ENCODE measurements at regions not wholly inside any gene's neighbourhood (a gene's known extent, or its start where the extent isn't known, plus 50 kb on each side); places are given as distances from the start of the nearest gene placed in this dataset.

- H3K4me3 ChIP-seq (ENCODE audit: low read depth, low read length) = no peak overlapping the region
Measured at GRCh38 chr1:106861110-106861509, 195.4 kb upstream of the PRMT6 start.

DNA sequence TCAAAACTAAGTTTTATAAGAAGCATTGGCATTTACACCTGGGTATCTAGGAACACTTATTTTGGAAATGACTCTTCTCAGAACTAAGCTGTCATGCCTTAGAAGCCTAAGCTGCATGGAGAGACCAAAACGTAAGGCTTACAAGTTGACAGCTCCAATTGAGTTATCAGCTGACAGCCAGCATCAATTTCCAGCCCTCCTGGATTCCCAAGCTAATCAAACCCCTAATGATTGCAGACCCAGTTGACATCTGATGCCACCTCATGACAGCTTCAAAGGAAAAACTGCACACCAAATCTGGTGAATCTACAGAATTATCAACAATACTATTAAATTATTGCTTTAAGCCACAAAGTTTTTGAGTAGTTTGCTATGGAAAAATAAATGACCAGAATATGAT lies 187.6 kb upstream of the PRMT6 start:
- no peak overlapping the region for H3K4me3 ChIP-seq (ENCODE audit: low read depth, low read length)
- TF ChIP-seq, protein P1, sequence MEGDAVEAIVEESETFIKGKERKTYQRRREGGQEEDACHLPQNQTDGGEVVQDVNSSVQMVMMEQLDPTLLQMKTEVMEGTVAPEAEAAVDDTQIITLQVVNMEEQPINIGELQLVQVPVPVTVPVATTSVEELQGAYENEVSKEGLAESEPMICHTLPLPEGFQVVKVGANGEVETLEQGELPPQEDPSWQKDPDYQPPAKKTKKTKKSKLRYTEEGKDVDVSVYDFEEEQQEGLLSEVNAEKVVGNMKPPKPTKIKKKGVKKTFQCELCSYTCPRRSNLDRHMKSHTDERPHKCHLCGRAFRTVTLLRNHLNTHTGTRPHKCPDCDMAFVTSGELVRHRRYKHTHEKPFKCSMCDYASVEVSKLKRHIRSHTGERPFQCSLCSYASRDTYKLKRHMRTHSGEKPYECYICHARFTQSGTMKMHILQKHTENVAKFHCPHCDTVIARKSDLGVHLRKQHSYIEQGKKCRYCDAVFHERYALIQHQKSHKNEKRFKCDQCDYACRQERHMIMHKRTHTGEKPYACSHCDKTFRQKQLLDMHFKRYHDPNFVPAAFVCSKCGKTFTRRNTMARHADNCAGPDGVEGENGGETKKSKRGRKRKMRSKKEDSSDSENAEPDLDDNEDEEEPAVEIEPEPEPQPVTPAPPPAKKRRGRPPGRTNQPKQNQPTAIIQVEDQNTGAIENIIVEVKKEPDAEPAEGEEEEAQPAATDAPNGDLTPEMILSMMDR (conservative IDR thresholded peaks at IDR 0.05; ENCODE audit: low read depth, low read length) = no peak
- DNase-seq (ENCODE audit: low read depth) = no peak

More at GRCh38 chr1:106861110-106861509, 195.4 kb upstream of the PRMT6 start:
- no peak for DNase-seq (ENCODE audit: low read depth)
- TF ChIP-seq, protein P1 (conservative IDR thresholded peaks at IDR 0.05; ENCODE audit: low read depth, low read length) = no peak

- no peak overlapping the region for H3K4me3 ChIP-seq (ENCODE audit: low read depth, low read length)
- DNase-seq (ENCODE audit: low read depth) = no peak
- TF ChIP-seq, protein P1 (conservative IDR thresholded peaks at IDR 0.05; ENCODE audit: low read depth, low read length) = no peak
Measured at GRCh38 chr1:106875622-106876021, 180.9 kb upstream of the PRMT6 start.

DNA sequence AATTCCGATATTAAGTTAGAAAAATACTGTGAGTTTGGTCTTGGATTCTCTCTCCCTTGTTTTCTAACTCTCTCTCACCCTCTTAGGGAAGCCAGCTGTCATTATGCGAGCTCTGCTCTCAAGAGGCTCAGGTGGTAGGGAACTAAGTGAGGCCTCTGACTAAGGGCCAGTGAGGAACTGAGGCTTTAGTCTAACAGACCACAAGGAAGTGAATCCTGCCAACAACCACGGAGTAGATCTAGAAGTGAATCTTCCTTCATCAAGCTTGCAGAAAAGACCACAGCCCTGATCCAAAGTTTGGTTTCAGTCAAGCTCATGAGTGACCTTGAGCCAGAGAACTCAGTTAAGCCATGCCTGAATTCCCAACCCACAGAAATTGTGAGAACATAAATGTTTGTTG lies 180.1 kb upstream of the PRMT6 start:
- no peak for DNase-seq (ENCODE audit: low read depth)
- TF ChIP-seq, protein P1 (conservative IDR thresholded peaks at IDR 0.05; ENCODE audit: low read depth, low read length) = no peak

DNA sequence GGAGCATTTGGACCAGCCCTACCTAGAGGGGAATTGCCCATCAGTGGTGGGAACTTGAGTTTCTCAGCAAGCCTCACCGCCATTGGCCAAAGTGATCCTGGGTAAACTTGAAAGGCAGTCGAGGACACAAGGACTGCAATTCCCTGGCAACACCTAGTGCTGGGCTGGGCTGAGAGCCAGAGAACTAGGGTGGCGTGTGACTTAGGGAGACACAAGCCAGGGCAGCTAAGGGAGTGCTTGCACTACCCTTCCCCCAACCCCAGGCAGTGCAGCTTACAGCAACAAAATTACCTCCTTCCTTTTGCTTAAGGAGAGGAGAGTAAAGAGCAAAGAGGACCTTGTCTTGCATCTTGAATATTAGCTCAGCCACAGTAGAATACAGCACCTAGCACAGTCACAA lies 176.9 kb upstream of the PRMT6 start:
- TF ChIP-seq, protein P1 (conservative IDR thresholded peaks at IDR 0.05; ENCODE audit: low read depth, low read length) = no peak
- DNase-seq (ENCODE audit: low read depth) = peak; percentile 9
- H3K4me3 ChIP-seq (ENCODE audit: low read depth, low read length) = no peak overlapping the region

More for the DNA sequence above, 180.1 kb upstream of the PRMT6 start:
- no peak overlapping the region for H3K4me3 ChIP-seq (ENCODE audit: low read depth, low read length)

GRCh38 chr1:106880226-106880625 lies 176.2 kb upstream of the PRMT6 start:
- TF ChIP-seq, protein P1 (conservative IDR thresholded peaks at IDR 0.05; ENCODE audit: low read depth, low read length) = no peak
- no peak for DNase-seq (ENCODE audit: low read depth)
- no peak overlapping the region for H3K4me3 ChIP-seq (ENCODE audit: low read depth, low read length)

DNA sequence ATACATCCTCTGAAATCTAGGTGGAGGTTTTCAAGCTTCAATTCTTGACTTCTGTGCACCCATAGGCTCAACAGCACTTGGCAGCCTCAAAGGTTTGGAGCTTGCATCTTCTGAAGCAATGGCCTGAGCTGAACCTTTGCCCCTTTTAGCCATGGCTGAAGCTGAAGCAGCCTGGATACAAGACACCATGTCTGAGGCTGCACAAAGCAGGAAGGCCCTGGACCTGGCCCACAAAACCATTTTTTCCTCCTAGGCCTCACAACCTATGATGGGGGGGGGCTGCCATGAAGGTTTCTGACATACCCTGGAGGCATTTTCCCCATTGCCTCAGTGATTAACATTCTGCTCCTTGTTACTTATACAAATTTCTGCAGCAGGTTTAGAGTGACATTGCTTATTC lies 173.3 kb upstream of the PRMT6 start:
- TF ChIP-seq, protein P1 (conservative IDR thresholded peaks at IDR 0.05; ENCODE audit: low read depth, low read length) = no peak
- no peak overlapping the region for H3K4me3 ChIP-seq (ENCODE audit: low read depth, low read length)
- DNase-seq (ENCODE audit: low read depth) = no peak
